Astrocyte (in vitro differentiated cells and primary cell): ENCODE measurements at regions not wholly inside any gene's neighbourhood (a gene's known extent, or its start where the extent isn't known, plus 50 kb on each side); places are given as distances from the start of the nearest gene placed in this dataset.

Source experiments
- DNase-seq: peaks from one replicate; pipeline ENCODE4 v3.0.0-alpha.2; 2010; ENCODE audit warnings: low read depth
- FAIRE-seq: peaks from 2 replicates; lab custom pipeline; 2011; peaks lifted over from hg19 to GRCh38; lab: Jason Lieb, UNC
- H2AFZ ChIP-seq: 2 replicates; pipeline ENCODE4 v1.6.0; 2012; ENCODE audit warnings: low read depth, low read length, inconsistent platforms
- H3K27ac ChIP-seq: 2 replicates; pipeline ENCODE4 v1.5.1; 2011; ENCODE audit warnings: low read depth, low read length, inconsistent platforms
- H3K27me3 ChIP-seq: 2 replicates; pipeline ENCODE4 v1.6.0; 2011; ENCODE audit warnings: low read length, inconsistent platforms; ENCODE audit not compliant: insufficient read depth
- H3K36me3 ChIP-seq: 2 replicates; pipeline ENCODE4 v1.5.1; 2011; ENCODE audit warnings: low read length, inconsistent platforms; ENCODE audit not compliant: insufficient read depth
- H3K4me1 ChIP-seq: 2 replicates; pipeline ENCODE4 v1.5.1; 2011; ENCODE audit warnings: low read length, inconsistent platforms; ENCODE audit not compliant: insufficient read depth
- H3K4me2 ChIP-seq: 2 replicates; pipeline ENCODE4 v1.6.0; 2012; ENCODE audit warnings: low read length, inconsistent platforms
- H3K4me3 ChIP-seq: 2 replicates; pipeline ENCODE4 v1.5.1; 2011; ENCODE audit warnings: low read depth, mild to moderate bottlenecking, low read length, inconsistent platforms; ENCODE audit not compliant: insufficient read depth
- H3K79me2 ChIP-seq: 2 replicates; pipeline ENCODE4 v1.6.0; 2012; ENCODE audit warnings: mild to moderate bottlenecking, low read length, inconsistent platforms; ENCODE audit not compliant: insufficient read depth
- H3K9ac ChIP-seq: 2 replicates; pipeline ENCODE4 v1.6.0; 2012; ENCODE audit warnings: mild to moderate bottlenecking, low read length, inconsistent platforms
- H3K9me3 ChIP-seq: 2 replicates; pipeline ENCODE4 v1.5.1; 2012; ENCODE audit warnings: low read depth, mild to moderate bottlenecking, low read length, inconsistent platforms; ENCODE audit not compliant: insufficient read depth
- H4K20me1 ChIP-seq: 2 replicates; pipeline ENCODE4 v1.6.0; 2012; ENCODE audit warnings: low read length, inconsistent platforms; ENCODE audit not compliant: insufficient read depth
- H3K27ac Mint-ChIP-seq: one replicate; pipeline ENCODE4 v1.8.0; 2021; ENCODE audit warnings: mild to moderate bottlenecking, mixed read lengths; ENCODE audit not compliant: unreplicated experiment
- H3K27me3 Mint-ChIP-seq: one replicate; pipeline ENCODE4 v1.8.0; 2021; ENCODE audit warnings: low read depth, mixed read lengths; ENCODE audit not compliant: unreplicated experiment
- H3K36me3 Mint-ChIP-seq: one replicate; pipeline ENCODE4 v1.8.0; 2021; ENCODE audit warnings: low read depth, mixed read lengths; ENCODE audit not compliant: unreplicated experiment
- H3K4me1 Mint-ChIP-seq: one replicate; pipeline ENCODE4 v1.8.0; 2021; ENCODE audit warnings: low read depth, mixed read lengths; ENCODE audit not compliant: unreplicated experiment
- H3K4me3 Mint-ChIP-seq: one replicate; pipeline ENCODE4 v1.8.0; 2021; ENCODE audit warnings: mild to moderate bottlenecking, moderate library complexity, mixed read lengths; ENCODE audit not compliant: unreplicated experiment
- H3K9me3 Mint-ChIP-seq: one replicate; pipeline ENCODE4 v1.8.0; 2021; ENCODE audit warnings: mild to moderate bottlenecking, mixed read lengths; ENCODE audit not compliant: unreplicated experiment
- CTCF ChIP-seq: IDR thresholded peaks from 2 replicates; pipeline ENCODE4 v1.5.1; 2011; ENCODE audit warnings: low read depth, mild to moderate bottlenecking, inconsistent platforms, low read length, moderate library complexity; ENCODE audit not compliant: insufficient read depth
- EZH2 ChIP-seq: IDR thresholded peaks from 2 replicates; pipeline ENCODE4 v1.6.1; 2012; ENCODE audit warnings: mild to moderate bottlenecking, low read length, inconsistent platforms; ENCODE audit not compliant: insufficient read depth

DNA sequence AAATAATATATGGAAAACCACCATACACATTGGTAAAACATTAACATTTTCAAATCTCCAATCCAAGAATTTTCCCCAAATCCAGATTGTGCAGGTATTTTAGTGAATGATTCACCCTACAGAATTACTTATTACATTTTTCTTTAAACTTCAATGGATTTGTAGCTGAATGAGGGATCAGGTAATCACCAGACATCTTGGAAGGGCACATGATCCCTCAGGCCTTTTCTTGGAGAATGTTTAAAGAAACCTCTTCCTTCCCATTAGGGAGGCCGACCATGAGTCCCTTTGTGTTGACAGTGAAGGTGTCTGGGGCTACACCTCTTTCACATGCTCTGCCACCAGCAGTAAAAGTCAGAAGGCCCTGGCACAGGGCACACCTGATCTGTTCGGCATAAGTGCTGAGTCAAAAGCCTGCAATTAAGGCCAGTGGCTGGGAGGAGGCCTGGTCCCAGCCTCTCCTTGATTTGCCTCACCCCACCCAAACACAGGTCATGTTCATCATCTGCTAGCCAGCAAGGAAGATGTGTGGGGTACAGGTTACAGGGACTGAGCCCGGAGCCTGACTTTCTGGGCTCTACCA lies 207.7 kb downstream of the SNX10 start:
- Mint-ChIP-seq H3K4me1 (peaks cover 3% of the 10 kb centered on the region), H3K9me3 (no peaks in the 10 kb centered on the region), H3K27ac (no peak overlapping the region), H3K27me3 (peaks cover 14% of the 10 kb centered on the region), H3K4me3 (no peak overlapping the region), H3K36me3 (no peaks in the 10 kb centered on the region)
- DNase-seq = no peak
- Histone ChIP-seq H3K9ac (no peak overlapping the region), H3K36me3 (no peaks in the 10 kb centered on the region), H3K9me3 (no peaks in the 10 kb centered on the region), H4K20me1 (no peaks in the 10 kb centered on the region), H2AFZ (no peak overlapping the region), H3K4me3 (no peak overlapping the region), H3K4me1 (no peaks in the 10 kb centered on the region), H3K27ac (no peak overlapping the region), H3K79me2 (no peaks in the 10 kb centered on the region), H3K4me2 (no peak overlapping the region), H3K27me3 (no peaks in the 10 kb centered on the region)
- TF ChIP-seq EZH2 (no peak), CTCF (no peak)
- no peak for FAIRE-seq

- no peaks in the 10 kb centered on the region for H3K9me3 ChIP-seq
- no peak overlapping the region for H3K9ac ChIP-seq
- H3K79me2 ChIP-seq = no peaks in the 10 kb centered on the region
- no peaks in the 10 kb centered on the region for H3K4me1 ChIP-seq
- no peaks in the 10 kb centered on the region for H3K27me3 ChIP-seq
- no peaks in the 10 kb centered on the region for H3K36me3 ChIP-seq
- Mint-ChIP-seq H3K4me1 (peaks cover 3% of the 10 kb centered on the region), H3K27me3 (peaks cover 20% of the 10 kb centered on the region), H3K27ac (no peak overlapping the region), H3K36me3 (no peaks in the 10 kb centered on the region), H3K4me3 (no peak overlapping the region), H3K9me3 (peaks cover 2% of the 10 kb centered on the region)
- no peak overlapping the region for H3K27ac ChIP-seq
- H3K4me3 ChIP-seq = no peak overlapping the region
- TF ChIP-seq CTCF (peak; percentile 46), EZH2 (no peak)
- peak; percentile 5 for DNase-seq
- FAIRE-seq = no peak
- H2AFZ ChIP-seq = no peak overlapping the region
- no peaks in the 10 kb centered on the region for H4K20me1 ChIP-seq
- no peak overlapping the region for H3K4me2 ChIP-seq
Observed at GRCh38 chr7:26500749-26501352, 209.2 kb downstream of the SNX10 start.

- no peak for FAIRE-seq
- Histone ChIP-seq H3K9ac (no peak overlapping the region), H3K79me2 (no peaks in the 10 kb centered on the region), H3K4me3 (no peak overlapping the region), H3K27ac (no peak overlapping the region), H3K4me1 (no peaks in the 10 kb centered on the region), H4K20me1 (no peaks in the 10 kb centered on the region), H3K4me2 (no peak overlapping the region), H3K9me3 (no peaks in the 10 kb centered on the region), H3K36me3 (no peaks in the 10 kb centered on the region), H2AFZ (no peak overlapping the region), H3K27me3 (no peaks in the 10 kb centered on the region)
- Mint-ChIP-seq H3K27me3 (peaks cover 33% of the 10 kb centered on the region), H3K36me3 (no peaks in the 10 kb centered on the region), H3K4me3 (no peak overlapping the region), H3K27ac (no peak overlapping the region), H3K4me1 (no peaks in the 10 kb centered on the region), H3K9me3 (peaks cover 2% of the 10 kb centered on the region)
- DNase-seq = no peak
- TF ChIP-seq CTCF = no peak
- no peak for TF ChIP-seq EZH2
Observed at GRCh38 chr7:26504411-26505120, 212.9 kb downstream of the SNX10 start.
